ENCODE measurements at regions not wholly inside any gene's neighbourhood (a gene's known extent, or its start where the extent isn't known, plus 50 kb on each side); places are given as distances from the start of the nearest gene placed in this dataset.
"Not testable (repeated sequence)": the region's sequence is repeated elsewhere in the genome, so short reads cannot be mapped to it uniquely, and the experiment has no call there.

GRCh38 chr3:177451301-177451750 is 254.0 kb upstream of the TBL1XR1 start:
- Histone ChIP-seq H3K9ac (ENCODE audit: low read length) (no peak overlapping the region), H3K4ac (ENCODE audit: low read depth, low read length) (no peak overlapping the region), H2BK5ac (ENCODE audit: low read length) (no peak overlapping the region), H3K79me1 (ENCODE audit: low read length) (no peaks in the 10 kb centered on the region), H4K8ac (ENCODE audit: low read depth, low read length) (no peak overlapping the region), H3K27ac (ENCODE audit: low read depth, low read length) (no peak overlapping the region), H2BK15ac (replicated peaks; ENCODE audit: low read depth) (no peak overlapping the region), H3K18ac (ENCODE audit: low read length) (no peak overlapping the region), H3K27me3 (ENCODE audit: insufficient read depth, low read length, poor library complexity) (no peaks in the 10 kb centered on the region), H3K23ac (ENCODE audit: low read length) (no peak overlapping the region), H3K4me3 (ENCODE audit: low read length) (no peak overlapping the region), H3K4me2 (ENCODE audit: low read length) (no peak overlapping the region), H2AK5ac (ENCODE audit: low read length) (no peak overlapping the region), H3K4me1 (ENCODE audit: control insufficient read depth, low read depth, low read length) (no peaks in the 10 kb centered on the region), H4K5ac (ENCODE audit: low read length) (no peak overlapping the region), H3K56ac (ENCODE audit: low read length) (no peak overlapping the region), H3K79me2 (ENCODE audit: control insufficient read depth, insufficient read depth, low read length) (no peaks in the 10 kb centered on the region), H2BK120ac (ENCODE audit: low read depth, low read length) (no peak overlapping the region), H3K36me3 (ENCODE audit: control insufficient read depth, insufficient read depth, low read length) (no peaks in the 10 kb centered on the region)
- DNase-seq = no peak
- no CpG with 5 or more reads among the region's 8 CpGs for WGBS (ENCODE audit: extremely low coverage, insufficient coverage, low lambda C conversion rate)

- Histone ChIP-seq H2AK5ac (ENCODE audit: low read length) (no peak overlapping the region), H2BK120ac (ENCODE audit: low read depth, low read length) (no peak overlapping the region), H4K5ac (ENCODE audit: low read length) (no peak overlapping the region), H3K4me3 (ENCODE audit: low read length) (no peak overlapping the region), H3K23ac (ENCODE audit: low read length) (no peak overlapping the region), H2BK5ac (ENCODE audit: low read length) (no peak overlapping the region), H3K4ac (ENCODE audit: low read depth, low read length) (peak overlapping the region; percentile 55), H3K79me2 (ENCODE audit: control insufficient read depth, insufficient read depth, low read length) (no peaks in the 10 kb centered on the region), H3K18ac (ENCODE audit: low read length) (no peak overlapping the region), H3K4me2 (ENCODE audit: low read length) (no peak overlapping the region), H3K9ac (ENCODE audit: low read length) (no peak overlapping the region), H3K27ac (ENCODE audit: low read depth, low read length) (no peak overlapping the region), H3K4me1 (ENCODE audit: control insufficient read depth, low read depth, low read length) (no peaks in the 10 kb centered on the region), H4K8ac (ENCODE audit: low read depth, low read length) (no peak overlapping the region), H2BK15ac (replicated peaks; ENCODE audit: low read depth) (no peak overlapping the region), H3K56ac (ENCODE audit: low read length) (no peak overlapping the region), H3K79me1 (ENCODE audit: low read length) (no peaks in the 10 kb centered on the region), H3K27me3 (ENCODE audit: insufficient read depth, low read length, poor library complexity) (no peaks in the 10 kb centered on the region), H3K36me3 (ENCODE audit: control insufficient read depth, insufficient read depth, low read length) (no peaks in the 10 kb centered on the region)
- DNase-seq = no peak
- WGBS (ENCODE audit: extremely low coverage, insufficient coverage, low lambda C conversion rate) = no CpG with 5 or more reads among the region's 5 CpGs
Measured at GRCh38 chr3:177451864-177452830, 254.9 kb upstream of the TBL1XR1 start.

- Histone ChIP-seq H3K56ac (ENCODE audit: low read length) (no peak overlapping the region), H3K79me2 (ENCODE audit: control insufficient read depth, insufficient read depth, low read length) (no peaks in the 10 kb centered on the region), H4K8ac (ENCODE audit: low read depth, low read length) (no peak overlapping the region), H3K79me1 (ENCODE audit: low read length) (no peaks in the 10 kb centered on the region), H3K4me1 (ENCODE audit: control insufficient read depth, low read depth, low read length) (no peaks in the 10 kb centered on the region), H2AK5ac (ENCODE audit: low read length) (no peak overlapping the region), H2BK5ac (ENCODE audit: low read length) (no peak overlapping the region), H2BK15ac (replicated peaks; ENCODE audit: low read depth) (no peak overlapping the region), H3K4me2 (ENCODE audit: low read length) (no peak overlapping the region), H2BK120ac (ENCODE audit: low read depth, low read length) (no peak overlapping the region), H3K4me3 (ENCODE audit: low read length) (no peak overlapping the region), H3K27ac (ENCODE audit: low read depth, low read length) (no peak overlapping the region), H3K36me3 (ENCODE audit: control insufficient read depth, insufficient read depth, low read length) (no peaks in the 10 kb centered on the region), H3K4ac (ENCODE audit: low read depth, low read length) (no peak overlapping the region), H3K27me3 (ENCODE audit: insufficient read depth, low read length, poor library complexity) (no peaks in the 10 kb centered on the region), H3K18ac (ENCODE audit: low read length) (peak overlapping the region; percentile 51), H3K9ac (ENCODE audit: low read length) (no peak overlapping the region), H4K5ac (ENCODE audit: low read length) (no peak overlapping the region), H3K23ac (ENCODE audit: low read length) (no peak overlapping the region)
- no peak for DNase-seq
- no CpG with 5 or more reads among the region's 6 CpGs for WGBS (ENCODE audit: extremely low coverage, insufficient coverage, low lambda C conversion rate)
Measured at GRCh38 chr3:177452831-177453450, 255.7 kb upstream of the TBL1XR1 start.

GRCh38 chr3:177453451-177453844 is 256.2 kb upstream of the TBL1XR1 start:
- no peak for DNase-seq
- H3K36me3 ChIP-seq (ENCODE audit: control insufficient read depth, insufficient read depth, low read length) = no peaks in the 10 kb centered on the region
- no CpG with 5 or more reads among the region's 2 CpGs for WGBS (ENCODE audit: extremely low coverage, insufficient coverage, low lambda C conversion rate)
- H3K27ac ChIP-seq (ENCODE audit: low read depth, low read length) = no peak overlapping the region
- no peaks in the 10 kb centered on the region for H3K79me1 ChIP-seq (ENCODE audit: low read length)
- no peaks in the 10 kb centered on the region for H3K4me1 ChIP-seq (ENCODE audit: control insufficient read depth, low read depth, low read length)
- H3K4me2 ChIP-seq (ENCODE audit: low read length) = no peak overlapping the region
- no peak overlapping the region for H3K9ac ChIP-seq (ENCODE audit: low read length)
- no peak overlapping the region for H2AK5ac ChIP-seq (ENCODE audit: low read length)
- H3K4me3 ChIP-seq (ENCODE audit: low read length) = no peak overlapping the region
- H3K79me2 ChIP-seq (ENCODE audit: control insufficient read depth, insufficient read depth, low read length) = no peaks in the 10 kb centered on the region
- no peak overlapping the region for H3K4ac ChIP-seq (ENCODE audit: low read depth, low read length)
- no peak overlapping the region for H3K56ac ChIP-seq (ENCODE audit: low read length)
- no peak overlapping the region for H2BK15ac ChIP-seq (replicated peaks; ENCODE audit: low read depth)
- no peak overlapping the region for H2BK120ac ChIP-seq (ENCODE audit: low read depth, low read length)
- no peak overlapping the region for H4K8ac ChIP-seq (ENCODE audit: low read depth, low read length)
- no peak overlapping the region for H3K23ac ChIP-seq (ENCODE audit: low read length)
- H4K5ac ChIP-seq (ENCODE audit: low read length) = no peak overlapping the region
- H3K18ac ChIP-seq (ENCODE audit: low read length) = no peak overlapping the region
- H3K27me3 ChIP-seq (ENCODE audit: insufficient read depth, low read length, poor library complexity) = no peaks in the 10 kb centered on the region
- no peak overlapping the region for H2BK5ac ChIP-seq (ENCODE audit: low read length)

GRCh38 chr3:177457204-177457603 is 259.9 kb upstream of the TBL1XR1 start:
- not testable (repeated sequence) for DNase-seq; H4K5ac ChIP-seq (ENCODE audit: low read length); H3K27ac ChIP-seq (ENCODE audit: low read depth, low read length); H2BK120ac ChIP-seq (ENCODE audit: low read depth, low read length); H3K9ac ChIP-seq (ENCODE audit: low read length); H3K23ac ChIP-seq (ENCODE audit: low read length); H3K18ac ChIP-seq (ENCODE audit: low read length); H2AK5ac ChIP-seq (ENCODE audit: low read length); H2BK5ac ChIP-seq (ENCODE audit: low read length); H3K79me1 ChIP-seq (ENCODE audit: low read length); H3K4me1 ChIP-seq (ENCODE audit: control insufficient read depth, low read depth, low read length); H3K4ac ChIP-seq (ENCODE audit: low read depth, low read length); H3K4me3 ChIP-seq (ENCODE audit: low read length); H2BK15ac ChIP-seq (replicated peaks; ENCODE audit: low read depth); H3K4me2 ChIP-seq (ENCODE audit: low read length); H3K36me3 ChIP-seq (ENCODE audit: control insufficient read depth, insufficient read depth, low read length); H3K56ac ChIP-seq (ENCODE audit: low read length); H3K27me3 ChIP-seq (ENCODE audit: insufficient read depth, low read length, poor library complexity); H3K79me2 ChIP-seq (ENCODE audit: control insufficient read depth, insufficient read depth, low read length); H4K8ac ChIP-seq (ENCODE audit: low read depth, low read length)
- no CpG with 5 or more reads among the region's 1 CpG for WGBS (ENCODE audit: extremely low coverage, insufficient coverage, low lambda C conversion rate)

Data from mesendoderm (in vitro differentiated cells).